ENCODE measurements at regions not wholly inside any gene's neighbourhood (a gene's known extent, or its start where the extent isn't known, plus 50 kb on each side); places are given as distances from the start of the nearest gene placed in this dataset.

DNA sequence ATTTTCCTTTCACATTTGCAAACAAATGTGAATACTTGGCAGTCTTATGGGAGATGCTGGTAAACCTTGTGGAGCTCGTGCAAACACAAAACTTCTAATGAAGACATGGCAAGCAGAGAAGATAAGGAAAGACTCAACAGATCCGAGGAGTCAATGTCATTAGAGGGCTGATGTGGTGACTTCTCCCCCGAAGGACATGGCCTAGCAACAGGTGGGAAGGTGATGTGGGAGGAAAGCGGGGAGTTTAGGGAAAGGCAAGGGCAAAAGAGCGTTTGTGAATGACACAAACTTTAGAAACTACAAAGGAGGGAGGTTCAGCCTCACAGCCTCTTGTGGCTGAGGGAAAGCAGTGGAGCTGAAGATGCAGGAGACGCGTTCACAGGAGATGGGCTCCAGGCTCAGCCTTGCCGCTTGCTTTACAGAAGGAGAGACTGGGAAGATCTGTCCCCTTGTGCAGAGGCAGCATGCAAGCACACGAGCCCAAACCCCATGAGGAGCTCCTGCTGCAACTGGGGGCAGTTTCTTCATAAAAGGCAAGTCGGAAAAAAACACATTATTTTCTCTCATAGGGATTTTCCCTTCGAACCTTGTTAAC is 86.6 kb downstream of the SOWAHC start:
- TF ChIP-seq, protein P1, sequence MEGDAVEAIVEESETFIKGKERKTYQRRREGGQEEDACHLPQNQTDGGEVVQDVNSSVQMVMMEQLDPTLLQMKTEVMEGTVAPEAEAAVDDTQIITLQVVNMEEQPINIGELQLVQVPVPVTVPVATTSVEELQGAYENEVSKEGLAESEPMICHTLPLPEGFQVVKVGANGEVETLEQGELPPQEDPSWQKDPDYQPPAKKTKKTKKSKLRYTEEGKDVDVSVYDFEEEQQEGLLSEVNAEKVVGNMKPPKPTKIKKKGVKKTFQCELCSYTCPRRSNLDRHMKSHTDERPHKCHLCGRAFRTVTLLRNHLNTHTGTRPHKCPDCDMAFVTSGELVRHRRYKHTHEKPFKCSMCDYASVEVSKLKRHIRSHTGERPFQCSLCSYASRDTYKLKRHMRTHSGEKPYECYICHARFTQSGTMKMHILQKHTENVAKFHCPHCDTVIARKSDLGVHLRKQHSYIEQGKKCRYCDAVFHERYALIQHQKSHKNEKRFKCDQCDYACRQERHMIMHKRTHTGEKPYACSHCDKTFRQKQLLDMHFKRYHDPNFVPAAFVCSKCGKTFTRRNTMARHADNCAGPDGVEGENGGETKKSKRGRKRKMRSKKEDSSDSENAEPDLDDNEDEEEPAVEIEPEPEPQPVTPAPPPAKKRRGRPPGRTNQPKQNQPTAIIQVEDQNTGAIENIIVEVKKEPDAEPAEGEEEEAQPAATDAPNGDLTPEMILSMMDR (IDR thresholded peaks at IDR 0.05; ENCODE audit: borderline replicate concordance, control extremely low read depth, extremely low read depth, insufficient read depth, missing control alignments): no peak
- in situ Hi-C loops (cut with MboI; ENCODE audit: low sequenced_read_pairs, unreplicated experiment): no loop called here
- no peak for DNase-seq (ENCODE audit: low spot score)

DNA sequence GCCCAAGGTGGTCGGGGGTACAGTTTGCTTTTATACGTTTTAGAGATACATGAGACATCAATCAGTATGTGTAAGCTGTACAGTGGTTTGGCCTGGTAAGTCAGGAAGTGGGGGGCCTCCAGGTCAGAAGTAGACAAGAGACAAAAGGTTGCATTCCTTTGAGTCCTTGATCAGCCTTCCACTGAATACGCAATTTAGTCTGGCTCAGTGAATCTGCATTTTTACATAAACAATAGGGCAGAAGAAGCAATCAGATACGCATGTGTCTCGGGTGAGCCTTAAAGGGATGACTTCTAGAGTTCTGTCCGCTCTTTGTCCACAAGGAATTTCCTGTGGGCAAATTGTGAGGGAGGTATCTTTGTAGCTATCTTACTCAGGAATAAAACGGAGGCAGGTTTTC is 87.2 kb downstream of the SOWAHC start:
- DNase-seq (ENCODE audit: low spot score): no peak
- in situ Hi-C loops (cut with MboI; ENCODE audit: low sequenced_read_pairs, unreplicated experiment): no loop called here
- TF ChIP-seq, protein P1 (IDR thresholded peaks at IDR 0.05; ENCODE audit: borderline replicate concordance, control extremely low read depth, extremely low read depth, insufficient read depth, missing control alignments): no peak

DNA sequence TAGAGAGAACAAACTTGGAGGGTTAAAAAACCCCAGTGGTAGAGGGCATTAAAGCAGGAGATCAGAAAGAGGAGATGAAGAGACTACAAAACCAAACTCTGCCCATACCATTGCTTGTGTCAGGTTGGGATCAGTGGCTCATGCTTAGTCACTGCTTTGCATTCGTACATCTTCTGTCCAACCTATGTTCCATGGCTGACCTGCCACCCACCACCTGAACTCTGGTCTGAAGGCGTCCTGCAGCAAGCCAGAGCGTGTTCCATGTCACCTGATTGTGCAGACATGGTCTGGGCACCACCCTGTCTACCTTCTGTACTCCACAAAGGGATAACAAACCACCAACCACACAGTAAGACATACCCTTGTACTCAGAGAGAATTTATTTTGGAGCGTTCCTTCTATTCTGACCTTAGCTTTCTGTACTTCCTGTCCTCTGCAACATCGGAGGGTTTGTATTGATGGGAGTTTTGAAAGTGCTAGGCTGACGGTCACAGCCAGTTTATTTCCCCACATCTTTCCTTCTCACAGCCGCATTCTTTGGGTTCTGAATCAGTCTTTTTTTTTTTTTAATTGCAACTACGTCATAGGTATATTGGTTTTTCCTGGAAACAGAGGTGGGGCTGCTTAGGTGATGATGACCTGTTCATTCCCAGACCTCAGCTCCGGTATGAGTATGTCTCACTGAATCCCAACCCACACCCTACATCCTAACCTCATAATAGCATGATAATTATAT is 88.3 kb downstream of the SOWAHC start:
- in situ Hi-C loops (cut with MboI; ENCODE audit: low sequenced_read_pairs, unreplicated experiment): no loop called here
- DNase-seq (ENCODE audit: low spot score): no peak
- TF ChIP-seq, protein P1 (IDR thresholded peaks at IDR 0.05; ENCODE audit: borderline replicate concordance, control extremely low read depth, extremely low read depth, insufficient read depth, missing control alignments): no peak

DNA sequence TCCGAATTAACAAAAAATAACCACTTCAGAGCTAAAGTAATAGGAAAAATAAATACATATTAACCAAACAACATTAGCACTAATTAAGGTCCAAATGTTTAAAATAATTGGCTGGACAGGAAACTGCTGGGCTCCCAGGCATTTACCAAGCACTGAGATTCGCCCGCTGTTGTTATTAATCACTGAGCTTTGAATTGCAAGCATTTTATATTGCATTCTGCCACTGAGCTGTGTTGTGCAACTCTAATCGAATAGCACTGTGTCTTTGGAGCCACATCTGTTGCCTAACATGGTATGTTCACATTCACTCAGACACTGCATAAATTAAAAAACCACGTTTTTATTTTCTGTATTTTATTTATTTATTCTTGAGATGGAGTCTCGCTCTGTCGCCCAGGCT is 88.9 kb downstream of the SOWAHC start:
- in situ Hi-C loops (cut with MboI; ENCODE audit: low sequenced_read_pairs, unreplicated experiment): no loop called here
- TF ChIP-seq, protein P1 (IDR thresholded peaks at IDR 0.05; ENCODE audit: borderline replicate concordance, control extremely low read depth, extremely low read depth, insufficient read depth, missing control alignments): no peak
- no peak for DNase-seq (ENCODE audit: low spot score)

DNA sequence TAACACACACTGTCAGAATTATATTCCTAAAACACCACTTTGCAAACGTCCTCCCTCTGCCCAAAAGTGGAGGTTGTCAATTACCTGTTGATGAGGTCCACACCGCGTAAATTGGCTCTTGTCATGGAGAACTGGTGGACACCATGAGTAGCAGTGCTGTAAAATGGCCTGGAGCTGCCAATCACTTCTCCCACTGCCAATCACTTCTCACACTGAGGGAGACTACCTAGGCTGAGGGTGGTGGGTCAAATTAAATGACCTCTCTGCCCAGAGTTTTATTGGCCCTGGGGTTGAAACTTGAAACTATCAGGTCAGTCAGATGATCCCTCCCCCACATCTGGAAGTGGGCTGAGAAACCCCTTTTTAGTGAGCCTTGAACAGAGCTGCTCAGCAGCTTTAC is 89.6 kb downstream of the SOWAHC start:
- DNase-seq (ENCODE audit: low spot score): no peak
- TF ChIP-seq, protein P1 (IDR thresholded peaks at IDR 0.05; ENCODE audit: borderline replicate concordance, control extremely low read depth, extremely low read depth, insufficient read depth, missing control alignments): no peak
- in situ Hi-C loops (cut with MboI; ENCODE audit: low sequenced_read_pairs, unreplicated experiment): no loop called here

DNA sequence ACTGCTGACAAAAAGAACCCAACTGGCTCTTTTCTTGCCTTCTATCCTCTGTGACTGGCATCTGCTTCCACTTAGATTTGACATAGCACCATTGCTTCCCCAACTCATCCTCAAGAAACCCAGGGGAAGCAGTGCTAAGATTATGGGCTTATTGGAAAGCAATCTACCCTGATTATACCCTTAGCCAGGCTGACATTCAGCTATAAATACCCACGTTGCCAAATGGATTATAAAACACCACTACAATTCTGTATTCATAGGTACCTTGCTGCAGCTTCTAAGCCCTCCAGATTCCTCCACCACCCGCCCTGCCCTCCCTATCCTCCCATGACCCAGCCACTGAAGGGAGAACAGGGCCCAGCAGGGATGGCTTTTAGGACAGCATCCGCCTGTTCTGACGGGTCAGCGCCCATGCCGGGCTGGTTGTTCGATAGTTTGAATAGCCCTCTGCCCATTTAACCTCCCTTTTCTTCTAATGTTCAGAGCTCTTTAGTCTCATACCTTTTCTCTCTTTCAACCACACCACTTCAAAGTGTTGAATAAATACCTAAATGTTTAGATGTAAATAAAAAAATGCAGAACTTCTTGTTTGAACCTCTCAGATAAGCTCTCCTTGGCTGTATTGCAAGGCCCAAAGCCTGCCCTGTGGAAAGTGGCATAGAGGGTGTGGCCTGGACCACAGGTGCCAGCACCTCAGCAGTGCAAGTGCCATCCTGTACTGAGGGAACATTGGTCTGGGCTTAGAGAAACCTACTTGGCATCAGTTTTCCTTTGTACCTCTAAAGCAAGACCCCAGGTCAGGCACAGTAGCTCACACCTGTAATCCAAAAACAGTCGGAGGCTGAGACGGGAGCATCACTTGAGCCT is 86.6 kb upstream of the RGPD5 start:
- in situ Hi-C loops (cut with MboI; ENCODE audit: low sequenced_read_pairs, unreplicated experiment): no loop called here
- no peak for DNase-seq (ENCODE audit: low spot score)
- TF ChIP-seq, protein P1 (IDR thresholded peaks at IDR 0.05; ENCODE audit: borderline replicate concordance, control extremely low read depth, extremely low read depth, insufficient read depth, missing control alignments): no peak
